Activated CD8-positive, alpha-beta memory T cell treated with anti-CD3 and anti-CD28 coated beads for 1 hour (primary cell): ENCODE measurements at regions not wholly inside any gene's neighbourhood (a gene's known extent, or its start where the extent isn't known, plus 50 kb on each side); places are given as distances from the start of the nearest gene placed in this dataset.

Experiments used
- DNase-seq, 2 donors: peaks; one replicate each; pipeline ENCODE4 v3.0.0-alpha.2; 2020; ENCODE audit warnings: low read depth in 1 of 2; ENCODE audit errors: extremely low read depth in 1 of 2

GRCh38 chr18:40738321-40738880 lies 1216.6 kb upstream of the PIK3C3 start:
- DNase-seq, result no peak

- no peak for DNase-seq
Measured at GRCh38 chr18:40708726-40709125, 1246.3 kb upstream of the PIK3C3 start.

- DNase-seq, result no peak
Measured at GRCh38 chr18:40707797-40708196, 1247.2 kb upstream of the PIK3C3 start.

DNA sequence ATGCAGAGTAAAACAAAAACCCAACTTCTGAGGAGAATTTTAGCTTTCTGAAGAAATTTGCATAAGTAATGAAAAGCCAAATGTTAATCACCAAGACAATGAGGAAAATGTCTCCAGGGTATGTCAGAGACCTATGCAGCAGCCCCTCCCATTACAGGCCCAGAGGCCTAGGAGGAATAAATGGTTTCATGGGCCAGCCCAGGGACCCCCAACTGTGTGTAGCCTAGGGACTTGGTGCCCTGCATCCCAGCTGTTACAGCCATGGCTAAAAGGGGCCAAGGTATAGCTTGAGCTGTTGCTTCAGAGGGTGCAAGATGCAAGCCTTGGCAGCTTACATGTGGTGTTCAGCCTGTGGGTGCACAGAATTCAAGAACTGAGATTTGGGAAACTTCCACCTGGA lies 1256.9 kb upstream of the PIK3C3 start:
- no peak for DNase-seq

DNA sequence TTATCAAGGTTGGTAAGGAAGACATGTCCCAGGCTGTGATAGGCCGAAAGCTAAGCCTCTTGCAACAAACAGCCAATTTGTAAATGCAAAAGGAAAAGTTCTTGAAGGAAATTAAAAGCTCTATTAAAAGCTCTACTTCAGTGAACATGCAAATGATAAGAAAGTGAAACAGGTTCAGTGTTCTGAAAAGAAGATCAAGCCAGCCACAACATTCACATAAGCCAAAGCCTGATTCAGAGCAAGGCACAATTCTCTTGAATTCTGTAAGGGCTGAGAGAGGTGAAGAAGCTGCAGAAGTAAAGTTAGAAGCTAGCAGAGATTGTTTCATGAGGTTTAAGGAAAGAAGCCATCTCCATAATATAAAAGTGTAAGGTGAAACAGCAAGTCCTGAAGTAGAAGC lies 1259.5 kb upstream of the PIK3C3 start:
- DNase-seq, result no peak

- DNase-seq, result no peak
Measured at GRCh38 chr18:40692871-40693270, 1262.2 kb upstream of the PIK3C3 start.

- no peak for DNase-seq
Measured at GRCh38 chr18:40690062-40690461, 1265.0 kb upstream of the PIK3C3 start.

DNA sequence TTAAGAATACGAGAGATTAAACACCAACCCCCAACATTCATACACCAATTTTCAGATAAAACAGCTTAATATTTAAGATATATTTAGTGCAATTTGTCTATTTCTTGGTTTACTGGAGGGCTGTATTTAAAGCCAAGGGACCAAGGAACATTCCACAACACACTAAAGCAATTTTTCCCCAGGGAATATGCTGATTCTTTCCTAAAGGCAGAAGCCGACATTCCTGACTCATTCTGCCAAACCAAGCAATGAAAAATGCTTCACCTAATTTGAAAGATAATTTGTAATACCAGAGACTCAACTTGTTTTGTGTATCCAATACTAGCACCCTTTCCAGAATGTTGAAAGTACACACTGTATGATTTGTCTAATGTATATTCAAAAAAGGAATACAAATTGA lies 1267.6 kb upstream of the PIK3C3 start:
- DNase-seq, result no peak

GRCh38 chr18:40686836-40687235 lies 1268.2 kb upstream of the PIK3C3 start:
- no peak for DNase-seq

GRCh38 chr18:40685219-40685618 lies 1269.8 kb upstream of the PIK3C3 start:
- DNase-seq, result no peak

GRCh38 chr18:40678318-40678717 lies 1276.7 kb upstream of the PIK3C3 start:
- no peak for DNase-seq

DNA sequence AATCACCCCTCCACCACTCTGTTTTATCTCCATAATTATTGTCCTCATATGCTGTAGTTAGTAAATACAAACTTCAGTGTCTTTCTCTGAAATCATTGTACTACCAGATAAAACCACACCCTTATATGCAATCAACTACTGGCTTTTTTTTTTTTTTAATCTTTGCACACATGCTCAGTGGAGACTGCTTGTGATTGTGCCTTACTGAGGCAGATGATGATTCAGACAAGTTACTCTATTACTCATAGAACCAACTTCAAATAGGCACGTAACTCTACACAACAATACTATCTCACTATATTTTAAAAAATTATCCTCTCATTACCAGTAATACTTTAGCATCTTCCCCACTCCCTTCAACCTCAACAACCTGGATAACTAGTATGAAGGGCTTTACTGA lies 1278.4 kb upstream of the PIK3C3 start:
- no peak for DNase-seq

- no peak for DNase-seq
Measured at GRCh38 chr18:40673150-40673549, 1281.9 kb upstream of the PIK3C3 start.

- no peak for DNase-seq
Measured at GRCh38 chr18:40672590-40672989, 1282.4 kb upstream of the PIK3C3 start.

- DNase-seq, result no peak
Measured at GRCh38 chr18:40670668-40671375, 1284.2 kb upstream of the PIK3C3 start.

DNA sequence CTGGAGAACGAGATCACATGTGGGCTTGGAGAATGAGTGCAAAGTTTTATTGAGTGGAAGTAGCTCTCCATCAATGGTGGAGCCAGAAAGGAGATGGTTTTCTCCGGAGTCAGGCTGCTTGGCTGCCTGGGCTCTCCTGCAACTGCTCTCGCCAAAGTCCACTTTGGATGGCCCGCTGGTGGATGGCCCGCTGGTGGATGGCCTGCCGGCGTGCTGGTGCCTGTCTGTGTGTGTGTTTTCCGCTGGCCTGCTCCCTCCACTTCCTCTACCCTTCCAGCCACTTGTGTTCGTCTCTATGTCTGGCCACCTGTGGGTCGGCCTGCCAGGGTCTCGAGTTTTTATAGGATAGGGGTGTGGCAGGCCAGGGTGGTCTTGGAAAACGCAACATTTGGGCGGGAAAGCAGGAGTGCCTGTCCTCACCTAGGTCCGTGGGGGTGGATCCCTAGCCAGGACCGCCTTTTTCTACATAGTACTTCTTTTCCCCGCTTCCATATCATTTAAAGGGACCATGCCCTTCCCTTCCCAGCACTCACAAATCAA lies 1292.1 kb upstream of the PIK3C3 start:
- DNase-seq, result no peak

DNA sequence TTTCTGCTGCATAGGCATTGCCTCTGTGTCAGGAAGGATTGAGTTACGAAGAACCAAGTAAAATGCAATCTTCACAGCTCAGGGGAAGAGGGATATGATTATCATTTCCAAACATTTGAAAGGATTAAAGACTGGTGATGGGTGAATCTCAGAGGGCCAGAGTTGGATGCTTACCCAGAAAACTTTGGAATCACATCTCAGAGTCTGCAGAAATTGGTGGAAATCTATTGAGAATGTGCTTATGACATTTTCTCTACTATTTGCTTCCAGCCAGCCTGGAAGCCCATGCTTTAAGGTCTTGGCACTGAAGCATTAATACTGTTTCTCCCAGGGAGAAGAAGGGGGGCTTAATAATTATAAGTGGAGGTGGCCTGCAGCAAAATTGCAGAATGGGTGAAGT lies 1301.4 kb upstream of the PIK3C3 start:
- no peak for DNase-seq

GRCh38 chr18:40652321-40652720 lies 1302.7 kb upstream of the PIK3C3 start:
- DNase-seq, result no peak

- no peak for DNase-seq
Measured at GRCh38 chr18:40651163-40651562, 1303.9 kb upstream of the PIK3C3 start.

DNA sequence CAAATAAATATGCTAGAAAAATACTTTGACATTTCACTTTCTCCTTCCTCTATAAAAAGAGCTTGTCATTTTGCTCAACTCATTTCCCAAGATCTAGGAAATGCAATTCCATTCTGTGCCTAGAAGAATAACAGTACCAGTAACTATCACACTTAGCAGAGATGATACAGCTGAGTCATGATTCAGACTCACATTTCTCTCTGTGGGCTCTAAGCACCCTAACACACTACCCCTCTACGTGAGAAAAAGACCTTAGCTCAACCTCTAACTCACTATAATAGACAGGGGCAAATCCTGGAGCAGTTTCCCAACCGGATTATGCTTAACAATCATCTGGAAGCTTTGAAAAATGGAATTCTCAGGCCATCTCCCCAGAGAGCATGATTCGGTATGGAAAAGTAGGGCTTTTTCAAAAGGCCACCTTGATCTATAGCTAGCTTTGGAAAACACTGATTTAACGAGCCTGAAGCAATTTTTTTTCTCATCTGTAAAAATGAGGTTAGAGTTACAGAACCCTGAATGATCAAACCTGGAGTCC lies 1312.3 kb upstream of the PIK3C3 start:
- no peak for DNase-seq

DNA sequence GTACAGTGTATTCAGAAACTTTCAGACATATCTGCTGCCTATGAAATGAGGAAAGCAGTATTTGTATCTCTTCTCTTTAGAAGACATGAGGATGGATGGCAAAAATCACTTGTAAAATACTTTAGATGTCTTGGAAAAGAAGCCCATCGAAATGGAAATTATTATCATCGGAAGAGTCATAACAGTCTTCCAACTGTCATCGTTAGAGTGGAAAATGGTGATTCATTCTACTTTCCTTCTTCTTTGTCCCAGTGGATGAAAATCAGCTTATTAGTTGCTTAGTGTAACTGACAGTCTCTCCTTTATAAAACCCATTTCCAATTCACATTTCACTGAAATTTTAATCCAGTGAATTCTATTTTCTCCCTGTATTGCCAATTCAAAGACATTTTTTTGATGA lies 1323.7 kb upstream of the PIK3C3 start:
- no peak for DNase-seq

- no peak for DNase-seq
Measured at GRCh38 chr18:40630496-40630895, 1324.5 kb upstream of the PIK3C3 start.
